Keratinocyte (primary cell): ENCODE measurements at regions not wholly inside any gene's neighbourhood (a gene's known extent, or its start where the extent isn't known, plus 50 kb on each side); places are given as distances from the start of the nearest gene placed in this dataset.

Source experiments
- CTCF ChIP-seq, 3 experiments: IDR thresholded peaks in 1 of 3; conservative IDR thresholded peaks in 1 of 3; optimal IDR thresholded peaks in 1 of 3; 2 replicates in 2 of 3; 3 replicates in 1 of 3; pipeline versions ENCODE3 to v1.5.1; 2011; ENCODE audit warnings: low read length in 3 of 3, mild to moderate bottlenecking in 3 of 3, moderate library complexity in 2 of 3, control low read depth in 1 of 3, inconsistent platforms in 1 of 3; ENCODE audit not compliant: insufficient read depth in 2 of 3; ENCODE audit errors: extremely low read depth in 1 of 3
- EZH2 ChIP-seq: IDR thresholded peaks from one replicate; pipeline ENCODE4 v1.6.1; 2012; ENCODE audit warnings: inconsistent platforms, mild to moderate bottlenecking, low read length, moderate library complexity

DNA sequence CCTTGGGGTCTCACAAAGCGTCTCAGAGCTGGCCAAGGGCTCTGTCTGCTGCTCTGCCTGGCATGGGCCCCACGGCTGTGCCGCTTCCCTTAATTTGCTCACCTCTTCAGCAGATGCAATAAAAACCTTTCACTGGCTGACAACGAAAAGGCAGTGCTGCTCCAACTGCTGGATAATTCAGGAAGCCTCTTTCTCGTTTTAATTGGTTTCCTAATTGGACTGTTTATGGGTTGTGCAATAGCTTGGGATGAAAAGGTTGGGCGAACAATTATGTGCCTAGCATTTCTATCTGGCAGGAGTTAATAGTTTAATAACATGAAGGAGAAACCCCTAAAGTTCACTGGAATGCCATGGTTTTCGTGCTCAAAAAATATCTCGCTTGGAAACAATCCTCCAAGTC, 234.1 kb upstream of the IRX5 start:
- TF ChIP-seq EZH2, result no peak
- TF ChIP-seq CTCF (optimal IDR thresholded peaks at IDR 0.05 in 1 of 3, IDR thresholded peaks at IDR 0.05 in 1 of 3, conservative IDR thresholded peaks at IDR 0.05 in 1 of 3; ENCODE audit: extremely low read depth in 1 of 3, insufficient read depth in 2 of 3, low read length in 3 of 3), result no peak
